NCI-H345 treated with DMSO at 0.1 percent for 48 hours (cell line): ENCODE measurements at regions not wholly inside any gene's neighbourhood (a gene's known extent, or its start where the extent isn't known, plus 50 kb on each side); places are given as distances from the start of the nearest gene placed in this dataset.

Experiments
- DNase-seq: peaks from one replicate; lab custom pipeline; 2025; ENCODE audit not compliant: unreplicated experiment; lab: John Stamatoyannopoulos, UW

GRCh38 chr12:41777064-41777790 lies 367.4 kb downstream of the GXYLT1 start:
- DNase-seq, result no peak

- DNase-seq, result no peak
Measured at GRCh38 chr12:41772478-41772877, 372.2 kb downstream of the GXYLT1 start.

GRCh38 chr12:41769810-41770209 lies 374.9 kb downstream of the GXYLT1 start:
- no peak for DNase-seq

GRCh38 chr12:41768456-41768855 lies 376.2 kb downstream of the GXYLT1 start:
- no peak for DNase-seq

- no peak for DNase-seq
Measured at GRCh38 chr12:41762691-41763090, 382.0 kb downstream of the GXYLT1 start.

GRCh38 chr12:41745593-41745992 lies 399.1 kb downstream of the GXYLT1 start:
- no peak for DNase-seq

- no peak for DNase-seq
Measured at GRCh38 chr12:41743835-41744234, 400.8 kb downstream of the GXYLT1 start.

GRCh38 chr12:41739066-41739465 lies 405.6 kb downstream of the GXYLT1 start:
- no peak for DNase-seq

- no peak for DNase-seq
Measured at GRCh38 chr12:41737423-41737822, 407.3 kb downstream of the GXYLT1 start.

GRCh38 chr12:41736436-41736835 lies 408.2 kb downstream of the GXYLT1 start:
- no peak for DNase-seq

GRCh38 chr12:41731691-41732090 lies 413.0 kb downstream of the GXYLT1 start:
- no peak for DNase-seq

GRCh38 chr12:41731061-41731460 lies 413.6 kb downstream of the GXYLT1 start:
- no peak for DNase-seq

GRCh38 chr12:41724216-41724615 lies 420.5 kb downstream of the GXYLT1 start:
- DNase-seq, result no peak

- no peak for DNase-seq
Measured at GRCh38 chr12:41719214-41719613, 425.5 kb downstream of the GXYLT1 start.

GRCh38 chr12:41715256-41715655 lies 429.4 kb downstream of the GXYLT1 start:
- DNase-seq, result no peak

- DNase-seq, result no peak
Measured at GRCh38 chr12:41709463-41710285, 435.0 kb downstream of the GXYLT1 start.

GRCh38 chr12:41709012-41709411 lies 435.7 kb downstream of the GXYLT1 start:
- no peak for DNase-seq

GRCh38 chr12:41706376-41706775 lies 438.3 kb downstream of the GXYLT1 start:
- no peak for DNase-seq

GRCh38 chr12:41701943-41702601 lies 442.6 kb downstream of the GXYLT1 start:
- no peak for DNase-seq

GRCh38 chr12:41700940-41701339 lies 443.7 kb downstream of the GXYLT1 start:
- DNase-seq, result no peak

- DNase-seq, result no peak
Measured at GRCh38 chr12:41699658-41700057, 445.0 kb downstream of the GXYLT1 start.

GRCh38 chr12:41697161-41697560 lies 447.5 kb downstream of the GXYLT1 start:
- no peak for DNase-seq
